GM12864 (cell line): ENCODE measurements at regions not wholly inside any gene's neighbourhood (a gene's known extent, or its start where the extent isn't known, plus 50 kb on each side); places are given as distances from the start of the nearest gene placed in this dataset.
"Not testable (repeated sequence)": the region's sequence is repeated elsewhere in the genome, so short reads cannot be mapped to it uniquely, and the experiment has no call there.

ENCODE experiments used
- DNase-seq: peaks from one replicate; pipeline ENCODE4 v3.0.0-alpha.2; 2011; ENCODE audit warnings: low read depth
- H3K4me3 ChIP-seq: 2 replicates; pipeline ENCODE4 v1.5.1; 2011; ENCODE audit warnings: mild to moderate bottlenecking, low read depth, low read length, control low read depth
- TF ChIP-seq, protein P1 (sequence below): IDR thresholded peaks from 2 replicates; pipeline ENCODE4 v1.5.1; 2011; ENCODE audit warnings: low read depth, mild to moderate bottlenecking, moderate library complexity, low read length, control low read depth, inconsistent platforms; ENCODE audit errors: missing control alignments

GRCh38 chr10:118873738-118874105, 119.0 kb upstream of the CACUL1 start:
- H3K4me3 ChIP-seq: no peak overlapping the region
- DNase-seq: no peak
- TF ChIP-seq, protein P1, sequence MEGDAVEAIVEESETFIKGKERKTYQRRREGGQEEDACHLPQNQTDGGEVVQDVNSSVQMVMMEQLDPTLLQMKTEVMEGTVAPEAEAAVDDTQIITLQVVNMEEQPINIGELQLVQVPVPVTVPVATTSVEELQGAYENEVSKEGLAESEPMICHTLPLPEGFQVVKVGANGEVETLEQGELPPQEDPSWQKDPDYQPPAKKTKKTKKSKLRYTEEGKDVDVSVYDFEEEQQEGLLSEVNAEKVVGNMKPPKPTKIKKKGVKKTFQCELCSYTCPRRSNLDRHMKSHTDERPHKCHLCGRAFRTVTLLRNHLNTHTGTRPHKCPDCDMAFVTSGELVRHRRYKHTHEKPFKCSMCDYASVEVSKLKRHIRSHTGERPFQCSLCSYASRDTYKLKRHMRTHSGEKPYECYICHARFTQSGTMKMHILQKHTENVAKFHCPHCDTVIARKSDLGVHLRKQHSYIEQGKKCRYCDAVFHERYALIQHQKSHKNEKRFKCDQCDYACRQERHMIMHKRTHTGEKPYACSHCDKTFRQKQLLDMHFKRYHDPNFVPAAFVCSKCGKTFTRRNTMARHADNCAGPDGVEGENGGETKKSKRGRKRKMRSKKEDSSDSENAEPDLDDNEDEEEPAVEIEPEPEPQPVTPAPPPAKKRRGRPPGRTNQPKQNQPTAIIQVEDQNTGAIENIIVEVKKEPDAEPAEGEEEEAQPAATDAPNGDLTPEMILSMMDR: no peak

DNA sequence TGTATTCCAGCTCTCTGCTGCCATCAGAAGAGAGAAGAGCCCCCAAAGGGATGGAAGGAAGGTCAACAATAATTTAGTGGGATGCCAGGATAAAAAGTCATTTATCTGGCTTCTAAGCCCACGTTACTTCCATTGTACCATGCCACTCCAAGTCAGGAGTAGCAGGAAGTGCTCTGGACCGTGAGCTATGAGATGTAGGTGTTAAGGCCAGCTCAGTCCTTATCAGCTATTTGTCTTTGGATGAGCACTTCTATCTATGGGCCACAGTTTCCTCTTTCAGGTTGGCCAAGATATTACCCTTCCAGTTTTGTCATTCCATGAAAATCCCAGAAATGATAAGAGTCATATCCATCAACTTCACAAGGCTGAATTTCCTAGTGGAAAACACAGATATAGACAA, 119.4 kb upstream of the CACUL1 start:
- H3K4me3 ChIP-seq: no peak overlapping the region
- DNase-seq: no peak
- TF ChIP-seq, protein P1: no peak

GRCh38 chr10:118875087-118875486, 120.3 kb upstream of the CACUL1 start:
- TF ChIP-seq, protein P1: no peak
- DNase-seq: no peak
- H3K4me3 ChIP-seq: no peak overlapping the region

DNA sequence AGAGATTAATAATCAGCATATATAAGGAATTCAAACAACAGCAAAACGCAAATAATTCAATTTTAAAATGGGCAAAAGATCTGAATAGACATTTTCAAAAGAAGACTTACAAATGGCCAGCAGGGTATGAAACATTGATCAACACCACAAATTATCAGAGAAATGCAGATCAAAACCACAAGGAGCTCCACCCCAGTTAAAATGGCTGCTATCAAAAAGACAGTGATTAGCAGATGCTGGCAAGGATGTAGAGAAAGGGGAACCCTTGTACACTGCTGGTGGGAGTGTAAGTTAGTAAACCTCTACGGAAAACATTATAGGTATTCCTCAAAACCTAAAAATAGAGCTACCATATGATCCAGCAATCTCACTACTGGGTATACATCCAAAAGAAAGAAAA, 128.0 kb upstream of the CACUL1 start:
- H3K4me3 ChIP-seq: no peak overlapping the region
- no peak for DNase-seq
- TF ChIP-seq, protein P1: no peak

GRCh38 chr10:118892255-118892654, 137.3 kb upstream of the NANOS1 start:
- TF ChIP-seq, protein P1: no peak
- no peak for DNase-seq
- H3K4me3 ChIP-seq: no peak overlapping the region

GRCh38 chr10:118894891-118895290, 134.6 kb upstream of the NANOS1 start:
- DNase-seq, H3K4me3 ChIP-seq: not testable (repeated sequence)

DNA sequence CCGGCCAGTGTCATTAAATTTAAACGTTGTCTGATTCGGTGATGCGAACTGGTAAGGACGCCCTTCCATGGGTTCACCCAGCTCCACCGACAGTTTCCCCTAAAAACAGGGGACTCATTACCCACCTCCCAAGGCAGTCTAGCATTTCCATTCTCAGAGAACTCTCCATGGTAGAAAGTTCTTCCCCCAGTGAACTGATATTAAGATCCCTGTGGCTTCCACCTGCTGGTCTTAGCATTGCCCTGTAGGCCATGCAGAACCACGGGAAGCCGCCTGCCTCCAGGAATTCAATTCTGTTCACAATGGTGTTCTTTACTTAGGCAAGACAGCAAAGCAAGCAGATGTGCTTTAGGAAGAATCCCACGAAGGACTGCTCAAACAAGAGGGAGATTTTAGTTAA, 128.9 kb upstream of the NANOS1 start:
- TF ChIP-seq, protein P1: no peak
- DNase-seq: no peak
- H3K4me3 ChIP-seq: no peak overlapping the region

DNA sequence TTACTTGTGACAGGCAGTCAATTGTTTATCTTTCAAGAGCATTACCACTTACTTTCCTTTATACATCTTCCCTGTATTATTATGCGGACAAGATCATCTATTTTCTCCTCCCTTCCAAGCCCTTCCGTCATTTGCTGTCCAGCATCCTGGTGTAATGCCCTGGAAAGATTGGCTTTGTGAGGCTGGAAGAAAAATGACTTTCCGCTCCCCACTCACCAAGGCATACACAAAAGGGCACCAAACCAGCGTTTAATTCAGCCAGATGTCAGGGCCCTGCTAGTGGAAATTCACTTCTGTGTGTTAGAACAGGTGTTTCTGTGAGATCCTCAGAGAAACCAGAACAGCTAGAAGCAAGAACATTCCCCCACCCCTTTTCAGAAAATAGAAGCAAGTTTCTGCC, 128.1 kb upstream of the NANOS1 start:
- TF ChIP-seq, protein P1: no peak
- H3K4me3 ChIP-seq: no peak overlapping the region
- no peak for DNase-seq
